Ishikawa (cell line): ENCODE measurements at regions not wholly inside any gene's neighbourhood (a gene's known extent, or its start where the extent isn't known, plus 50 kb on each side); places are given as distances from the start of the nearest gene placed in this dataset.

Source experiments
- CEBPB ChIP-seq: IDR thresholded peaks from 2 replicates; pipeline ENCODE4 v1.6.1; 2012
- CREB1 ChIP-seq: IDR thresholded peaks from 2 replicates; pipeline ENCODE4 v1.6.1; 2012; ENCODE audit warnings: low read depth
- EGR1 ChIP-seq: IDR thresholded peaks from 2 replicates; pipeline ENCODE4 v1.6.1; 2012
- EP300 ChIP-seq: IDR thresholded peaks from 2 replicates; pipeline ENCODE4 v1.6.1; 2012; ENCODE audit warnings: borderline replicate concordance
- FOXM1 ChIP-seq: IDR thresholded peaks from 2 replicates; pipeline ENCODE4 v1.6.1; 2012; ENCODE audit warnings: low read depth, borderline replicate concordance
- NFIC ChIP-seq: IDR thresholded peaks from 2 replicates; pipeline ENCODE4 v1.6.1; 2012
- RAD21 ChIP-seq: IDR thresholded peaks from 2 replicates; pipeline ENCODE4 v1.6.1; 2012; ENCODE audit warnings: low read depth
- TAF1 ChIP-seq: IDR thresholded peaks from 2 replicates; pipeline ENCODE4 v1.6.1; 2012; ENCODE audit warnings: low read depth, mild to moderate bottlenecking
- TCF12 ChIP-seq: IDR thresholded peaks from 2 replicates; pipeline ENCODE4 v1.6.1; 2012; ENCODE audit warnings: low read depth
- TEAD4 ChIP-seq: IDR thresholded peaks from 2 replicates; pipeline ENCODE4 v1.6.1; 2012
- YY1 ChIP-seq: IDR thresholded peaks from 2 replicates; pipeline ENCODE4 v1.6.1; 2012; ENCODE audit warnings: low read depth
- ZBTB7A ChIP-seq: IDR thresholded peaks from 2 replicates; pipeline ENCODE4 v1.6.1; 2012; ENCODE audit warnings: low read depth
- TF ChIP-seq, protein P1 (sequence below): IDR thresholded peaks from 2 replicates; pipeline ENCODE4 v1.6.1; 2012; ENCODE audit warnings: low read depth, mild to moderate bottlenecking
- TF ChIP-seq, protein P2 (sequence below): IDR thresholded peaks from 2 replicates; pipeline ENCODE4 v1.6.1; 2012
- TF ChIP-seq, protein P3 (sequence below): IDR thresholded peaks from 2 replicates; pipeline ENCODE4 v1.6.1; 2012

DNA sequence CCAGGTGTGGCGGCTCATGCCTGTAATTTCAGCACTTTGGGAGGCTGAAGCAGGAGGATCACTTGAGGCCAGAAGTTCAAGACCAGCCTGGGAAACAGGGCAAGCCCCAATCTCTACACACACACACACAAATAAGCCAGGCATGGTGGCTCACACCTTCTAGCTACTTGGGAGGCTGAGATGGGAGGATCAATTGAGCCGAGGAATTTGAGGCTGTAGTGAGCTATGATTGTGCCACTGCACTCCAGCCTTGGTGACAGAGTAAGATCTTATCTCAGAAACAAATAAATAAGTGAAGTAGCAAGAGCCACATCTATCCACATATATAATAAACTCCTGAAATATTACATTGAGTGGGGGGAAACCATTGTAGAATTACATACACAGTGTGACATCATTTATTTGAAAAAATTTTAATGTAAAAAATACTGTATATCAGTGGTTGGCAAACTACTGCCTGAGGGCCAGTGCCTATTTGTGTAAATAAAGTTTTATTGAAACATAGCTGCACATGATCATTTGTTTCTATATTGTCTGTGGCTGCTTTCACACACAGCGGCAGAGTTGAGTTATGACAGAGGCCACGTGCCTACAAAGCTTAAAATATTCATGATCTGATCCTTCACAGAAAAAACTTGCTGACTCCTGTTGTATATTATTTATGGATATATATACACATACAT is 54.7 kb upstream of the ARHGEF7 start:
- TF ChIP-seq CREB1 (no peak), RAD21 (no peak), TEAD4 (no peak), EP300 (no peak), EGR1 (no peak), TCF12 (no peak), NFIC (no peak), YY1 (no peak), CEBPB (no peak), TAF1 (no peak), FOXM1 (no peak), ZBTB7A (no peak)
- TF ChIP-seq, protein P1, sequence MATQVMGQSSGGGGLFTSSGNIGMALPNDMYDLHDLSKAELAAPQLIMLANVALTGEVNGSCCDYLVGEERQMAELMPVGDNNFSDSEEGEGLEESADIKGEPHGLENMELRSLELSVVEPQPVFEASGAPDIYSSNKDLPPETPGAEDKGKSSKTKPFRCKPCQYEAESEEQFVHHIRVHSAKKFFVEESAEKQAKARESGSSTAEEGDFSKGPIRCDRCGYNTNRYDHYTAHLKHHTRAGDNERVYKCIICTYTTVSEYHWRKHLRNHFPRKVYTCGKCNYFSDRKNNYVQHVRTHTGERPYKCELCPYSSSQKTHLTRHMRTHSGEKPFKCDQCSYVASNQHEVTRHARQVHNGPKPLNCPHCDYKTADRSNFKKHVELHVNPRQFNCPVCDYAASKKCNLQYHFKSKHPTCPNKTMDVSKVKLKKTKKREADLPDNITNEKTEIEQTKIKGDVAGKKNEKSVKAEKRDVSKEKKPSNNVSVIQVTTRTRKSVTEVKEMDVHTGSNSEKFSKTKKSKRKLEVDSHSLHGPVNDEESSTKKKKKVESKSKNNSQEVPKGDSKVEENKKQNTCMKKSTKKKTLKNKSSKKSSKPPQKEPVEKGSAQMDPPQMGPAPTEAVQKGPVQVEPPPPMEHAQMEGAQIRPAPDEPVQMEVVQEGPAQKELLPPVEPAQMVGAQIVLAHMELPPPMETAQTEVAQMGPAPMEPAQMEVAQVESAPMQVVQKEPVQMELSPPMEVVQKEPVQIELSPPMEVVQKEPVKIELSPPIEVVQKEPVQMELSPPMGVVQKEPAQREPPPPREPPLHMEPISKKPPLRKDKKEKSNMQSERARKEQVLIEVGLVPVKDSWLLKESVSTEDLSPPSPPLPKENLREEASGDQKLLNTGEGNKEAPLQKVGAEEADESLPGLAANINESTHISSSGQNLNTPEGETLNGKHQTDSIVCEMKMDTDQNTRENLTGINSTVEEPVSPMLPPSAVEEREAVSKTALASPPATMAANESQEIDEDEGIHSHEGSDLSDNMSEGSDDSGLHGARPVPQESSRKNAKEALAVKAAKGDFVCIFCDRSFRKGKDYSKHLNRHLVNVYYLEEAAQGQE, result no peak
- TF ChIP-seq, protein P2, sequence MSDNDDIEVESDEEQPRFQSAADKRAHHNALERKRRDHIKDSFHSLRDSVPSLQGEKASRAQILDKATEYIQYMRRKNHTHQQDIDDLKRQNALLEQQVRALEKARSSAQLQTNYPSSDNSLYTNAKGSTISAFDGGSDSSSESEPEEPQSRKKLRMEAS, result no peak
- TF ChIP-seq, protein P3, sequence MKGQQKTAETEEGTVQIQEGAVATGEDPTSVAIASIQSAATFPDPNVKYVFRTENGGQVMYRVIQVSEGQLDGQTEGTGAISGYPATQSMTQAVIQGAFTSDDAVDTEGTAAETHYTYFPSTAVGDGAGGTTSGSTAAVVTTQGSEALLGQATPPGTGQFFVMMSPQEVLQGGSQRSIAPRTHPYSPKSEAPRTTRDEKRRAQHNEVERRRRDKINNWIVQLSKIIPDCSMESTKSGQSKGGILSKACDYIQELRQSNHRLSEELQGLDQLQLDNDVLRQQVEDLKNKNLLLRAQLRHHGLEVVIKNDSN, result no peak

DNA sequence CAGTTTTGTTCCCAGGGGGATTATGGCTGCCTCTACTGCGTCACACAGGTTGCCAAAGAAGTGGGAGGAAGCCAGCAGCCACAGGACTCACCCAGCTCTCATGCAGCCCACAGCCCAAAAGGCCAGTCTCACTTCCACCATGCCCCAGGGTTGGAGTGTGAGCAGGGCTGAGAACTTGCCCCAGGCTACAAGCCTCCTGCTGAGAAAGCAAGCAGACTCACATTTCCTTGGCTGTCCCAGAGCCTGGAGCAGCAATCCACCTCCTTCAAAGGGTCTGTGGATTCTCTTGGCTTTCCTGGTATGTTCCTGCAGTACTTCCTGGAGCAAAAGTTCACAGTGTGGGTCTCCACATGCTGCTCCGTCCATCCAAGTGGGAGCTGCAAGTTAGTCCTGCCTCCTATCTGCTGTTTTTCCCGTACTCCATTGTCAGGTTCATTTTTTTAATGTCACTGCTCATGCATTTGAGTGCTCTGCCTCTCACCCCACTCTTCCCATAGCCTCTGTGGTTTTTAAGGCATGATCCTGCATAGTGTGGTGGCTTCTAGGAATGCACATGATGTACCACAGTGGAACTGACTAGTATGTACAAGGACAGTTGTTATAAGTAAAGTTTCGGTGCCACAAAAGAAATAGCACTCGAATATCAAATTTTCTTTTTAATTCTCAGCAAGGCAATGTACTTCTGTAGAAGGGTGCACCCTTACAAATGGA is 56.2 kb upstream of the ARHGEF7 start:
- TF ChIP-seq EGR1, result no peak
- TF ChIP-seq NFIC, result no peak
- TF ChIP-seq, protein P3, result no peak
- no peak for TF ChIP-seq YY1
- no peak for TF ChIP-seq RAD21
- TF ChIP-seq, protein P2, result no peak
- TF ChIP-seq CEBPB, result no peak
- TF ChIP-seq FOXM1, result no peak
- no peak for TF ChIP-seq CREB1
- no peak for TF ChIP-seq TAF1

DNA sequence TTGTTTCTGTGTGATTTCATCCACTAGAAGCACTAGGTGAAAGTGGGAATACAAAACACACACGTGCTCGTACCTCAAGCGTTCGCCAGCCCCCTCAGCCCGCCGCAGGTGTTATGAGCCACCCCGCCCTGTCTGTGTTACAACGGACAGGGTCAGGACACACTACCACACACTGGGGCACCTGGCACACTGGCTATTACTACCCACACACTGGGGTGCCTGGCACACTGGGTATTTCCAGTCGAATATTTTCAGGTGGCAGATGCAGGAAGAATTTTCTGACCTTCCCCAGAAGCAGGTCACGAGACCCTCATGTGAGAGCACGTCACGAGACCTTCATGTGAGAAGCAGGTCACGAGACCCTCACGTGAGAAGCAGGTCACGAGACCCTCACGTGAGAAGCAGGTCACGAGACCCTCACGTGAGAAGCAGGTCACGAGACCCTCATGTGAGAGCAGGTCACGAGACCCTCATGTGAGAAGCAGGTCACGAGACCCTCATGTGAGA is 63.3 kb upstream of the ARHGEF7 start:
- TF ChIP-seq, protein P3, result peak; percentile 49; the same call in 1 of the 2 replicates

DNA sequence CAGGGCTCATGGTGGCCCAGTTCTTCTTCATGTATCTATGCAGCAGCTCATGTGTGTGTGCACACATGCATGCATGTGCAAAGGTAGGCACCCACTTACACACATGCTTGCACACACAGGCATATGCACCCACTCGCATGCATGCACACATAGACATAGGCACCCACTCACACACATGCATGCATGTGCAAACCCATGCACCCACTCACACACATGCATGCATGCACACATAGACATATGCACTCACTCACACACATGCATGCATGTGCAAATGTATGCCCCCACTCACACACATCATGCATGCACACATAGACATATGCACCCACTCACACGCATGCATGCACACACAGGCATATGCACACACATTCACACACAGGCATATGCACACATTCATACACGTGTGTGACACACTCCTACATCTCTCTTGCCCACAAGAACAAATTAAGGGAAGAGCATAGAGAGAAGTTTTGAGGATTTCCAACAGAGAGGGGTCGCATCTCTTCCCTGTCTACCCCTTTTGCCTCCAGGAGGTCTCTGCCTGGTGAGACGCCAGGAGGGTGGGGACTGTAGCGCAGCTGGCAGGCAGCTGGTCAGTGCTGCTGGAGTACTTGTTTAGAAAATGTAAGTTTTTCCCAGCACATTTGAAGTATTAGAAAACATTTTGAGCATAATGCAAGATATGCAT is 63.9 kb upstream of the ARHGEF7 start:
- no peak for TF ChIP-seq YY1

DNA sequence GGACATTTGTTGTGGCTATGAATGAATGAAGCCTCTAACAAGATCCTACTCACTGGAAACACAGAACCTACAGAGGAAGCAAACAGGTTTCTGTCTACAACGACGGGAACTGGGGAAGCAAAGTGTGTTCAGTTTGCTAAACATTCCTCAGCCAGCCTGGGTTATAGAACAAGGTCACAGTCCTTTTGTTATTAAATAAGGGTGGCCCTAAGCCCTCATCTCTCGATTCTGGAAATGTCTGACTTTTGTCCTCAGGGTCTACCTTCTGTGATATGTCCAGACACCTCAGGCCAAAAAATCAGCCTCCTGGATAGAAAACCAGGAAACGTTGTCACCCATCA is 64.6 kb upstream of the ARHGEF7 start:
- TF ChIP-seq YY1 (no peak), RAD21 (no peak), TAF1 (no peak)

DNA sequence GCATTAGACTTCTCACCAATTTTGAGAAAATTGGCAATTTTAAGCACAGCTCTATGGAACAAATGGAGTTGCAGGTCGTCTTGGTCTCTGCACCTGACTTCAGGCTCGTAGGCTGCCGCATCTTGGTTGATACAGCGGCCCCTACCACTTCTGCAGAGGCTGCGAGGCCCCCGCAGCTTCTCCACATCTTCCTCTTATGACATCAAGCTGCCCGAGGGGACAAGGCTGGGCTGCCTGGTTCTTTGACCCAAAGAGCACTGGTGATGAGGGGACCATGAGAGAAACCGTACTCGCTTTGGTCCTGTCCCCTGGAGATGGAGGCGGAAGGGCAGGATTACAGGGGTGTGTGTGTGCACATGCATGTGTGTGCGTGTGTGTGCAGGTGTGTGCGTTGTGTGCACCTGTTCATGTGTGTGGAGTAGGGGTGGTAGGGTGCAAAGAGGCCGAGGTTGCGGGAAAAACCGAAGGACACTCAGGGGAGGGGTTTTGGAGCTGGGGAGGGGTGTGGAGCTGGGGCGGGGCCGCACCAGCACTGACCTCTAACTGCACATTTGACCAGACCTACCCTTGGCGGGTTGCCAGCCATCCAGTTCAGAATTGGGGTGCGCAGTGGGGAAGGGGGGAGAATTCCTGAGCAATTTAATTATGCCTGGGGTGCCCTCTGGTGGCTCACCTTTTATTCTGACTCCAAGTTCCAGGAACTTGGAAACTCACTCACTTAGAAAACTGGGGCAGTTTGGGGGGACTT is 65.1 kb upstream of the ARHGEF7 start:
- TF ChIP-seq RAD21 (peak; percentile 71), CEBPB (no peak)

DNA sequence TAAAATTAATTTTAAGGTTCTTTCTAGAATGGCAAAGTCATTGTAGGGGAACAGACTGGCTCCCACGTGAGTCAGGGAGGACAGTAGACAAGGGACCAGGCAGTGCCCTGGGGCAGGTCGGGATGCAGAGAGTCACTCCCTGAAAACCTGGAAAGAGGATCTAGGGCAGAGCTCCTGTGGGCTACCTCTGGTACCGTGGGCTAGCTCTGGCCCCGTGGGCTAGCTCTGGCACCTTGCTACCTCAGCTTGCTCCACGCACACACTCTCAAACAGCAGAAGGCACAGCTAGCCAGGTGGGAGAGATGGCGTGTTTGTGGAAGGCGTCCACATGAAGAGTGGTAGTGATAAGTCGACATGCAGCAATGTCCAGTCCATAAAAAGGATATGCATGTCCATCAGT is 66.7 kb upstream of the ARHGEF7 start:
- no peak for TF ChIP-seq FOXM1
- no peak for TF ChIP-seq TEAD4
- TF ChIP-seq TAF1, result no peak
- no peak for TF ChIP-seq CREB1
- no peak for TF ChIP-seq TCF12
- TF ChIP-seq EGR1, result no peak
- no peak for TF ChIP-seq CEBPB
- TF ChIP-seq, protein P2, result no peak
- TF ChIP-seq, protein P1, result no peak
